ENCODE measurements at regions not wholly inside any gene's neighbourhood (a gene's known extent, or its start where the extent isn't known, plus 50 kb on each side); places are given as distances from the start of the nearest gene placed in this dataset.

- H3K4me3 ChIP-seq (ENCODE audit: low read depth, low read length), result no peak overlapping the region
- no peak for TF ChIP-seq CTCF (conservative IDR thresholded peaks at IDR 0.05; ENCODE audit: low read depth, low read length)
- no peak for DNase-seq (ENCODE audit: low read depth)
Observed at GRCh38 chr1:172812118-172812517, 153.2 kb downstream of the FASLG start.

GRCh38 chr1:172813330-172813729, 154.4 kb downstream of the FASLG start:
- no peak for TF ChIP-seq CTCF (conservative IDR thresholded peaks at IDR 0.05; ENCODE audit: low read depth, low read length)
- no peak overlapping the region for H3K4me3 ChIP-seq (ENCODE audit: low read depth, low read length)
- DNase-seq (ENCODE audit: low read depth), result no peak

- TF ChIP-seq CTCF (conservative IDR thresholded peaks at IDR 0.05; ENCODE audit: low read depth, low read length), result no peak
- DNase-seq (ENCODE audit: low read depth), result no peak
- no peak overlapping the region for H3K4me3 ChIP-seq (ENCODE audit: low read depth, low read length)
Observed at GRCh38 chr1:172814428-172814827, 155.5 kb downstream of the FASLG start.

- TF ChIP-seq CTCF (conservative IDR thresholded peaks at IDR 0.05; ENCODE audit: low read depth, low read length), result no peak
- no peak overlapping the region for H3K4me3 ChIP-seq (ENCODE audit: low read depth, low read length)
- no peak for DNase-seq (ENCODE audit: low read depth)
Observed at GRCh38 chr1:172815740-172816139, 156.8 kb downstream of the FASLG start.

- H3K4me3 ChIP-seq (ENCODE audit: low read depth, low read length), result no peak overlapping the region
- DNase-seq (ENCODE audit: low read depth), result no peak
- no peak for TF ChIP-seq CTCF (conservative IDR thresholded peaks at IDR 0.05; ENCODE audit: low read depth, low read length)
Observed at GRCh38 chr1:172818841-172819527, 160.1 kb downstream of the FASLG start.

- no peak for DNase-seq (ENCODE audit: low read depth)
- no peak overlapping the region for H3K4me3 ChIP-seq (ENCODE audit: low read depth, low read length)
- TF ChIP-seq CTCF (conservative IDR thresholded peaks at IDR 0.05; ENCODE audit: low read depth, low read length), result no peak
Observed at GRCh38 chr1:172820475-172821158, 161.7 kb downstream of the FASLG start.
